SK-N-SH (cell line): ENCODE measurements at regions not wholly inside any gene's neighbourhood (a gene's known extent, or its start where the extent isn't known, plus 50 kb on each side); places are given as distances from the start of the nearest gene placed in this dataset.

ENCODE experiments used
- CTCF ChIA-PET: fragments of 300-600, 350-600 bp; formaldehyde crosslinking; extraction: SDS; loops from one replicate; lab custom pipeline; 2021; lab: Yijun Ruan, JAX
- POLR2A ChIA-PET: fragments of 350-600 bp; sonication (Branson Sonifier 250); formaldehyde crosslinking; extraction: SDS; loops from one replicate; lab custom pipeline; 2020; ENCODE audit warnings: antibody characterized with exemption, inconsistent platforms; lab: Yijun Ruan, JAX
- DNase-seq: peaks from one replicate; pipeline ENCODE4 v3.0.0; 2012
- H2AFZ ChIP-seq: fragments of 200-600 bp; sonication (generic); 2 replicates; pipeline ENCODE4 v1.8.1; 2016; ENCODE audit warnings: antibody characterized with exemption, mild to moderate bottlenecking, low read depth
- H3F3A ChIP-seq: fragments of 200-600 bp; sonication (generic); replicated peaks from 2 replicates; pipeline ENCODE3; 2016; ENCODE audit warnings: antibody characterized with exemption, mild to moderate bottlenecking; ENCODE audit not compliant: insufficient read depth
- H3K27ac ChIP-seq, 2 experiments: fragments of 200-500 bp in 1 of 2; fragments of 200-600 bp in 1 of 2; sonication (Bioruptor generic) in 1 of 2; sonication (generic), shearing (Covaris generic) in 1 of 2; 2 replicates each; pipeline versions ENCODE4 v1.5.1 to v1.6.1; 2014 to 2016; ENCODE audit warnings: low read depth in 2 of 2, inconsistent platforms in 1 of 2, low read length in 1 of 2, mild to moderate bottlenecking in 1 of 2, mixed read lengths in 1 of 2
- H3K27me3 ChIP-seq: fragments of 200-600 bp; sonication (generic), shearing (Covaris generic); 2 replicates; pipeline ENCODE4 v1.6.1; 2016; ENCODE audit warnings: mixed run types; ENCODE audit not compliant: insufficient read depth
- H3K36me3 ChIP-seq, 2 experiments: fragments of 200-500 bp in 1 of 2; fragments of 200-600 bp in 1 of 2; sonication (Bioruptor generic) in 1 of 2; sonication (generic) in 1 of 2; replicated peaks in 1 of 2; 2 replicates each; pipeline versions ENCODE3 to v1.5.1; 2014 to 2016; ENCODE audit warnings: low read length in 1 of 2, mild to moderate bottlenecking in 1 of 2; ENCODE audit not compliant: insufficient read depth in 2 of 2, control insufficient read depth in 1 of 2
- H3K4me1 ChIP-seq, 2 experiments: fragments of 200-500 bp in 1 of 2; fragments of 200-600 bp in 1 of 2; sonication (Bioruptor generic) in 1 of 2; sonication (generic), shearing (Covaris generic) in 1 of 2; 2 replicates each; pipeline versions ENCODE4 v1.5.1 to v1.6.1; 2014 to 2016; ENCODE audit warnings: low read depth in 1 of 2, low read length in 1 of 2, mixed run types in 1 of 2; ENCODE audit not compliant: insufficient read depth in 2 of 2, control insufficient read depth in 1 of 2
- H3K4me2 ChIP-seq: fragments of 200-600 bp; sonication (generic), shearing (Covaris generic); 2 replicates; pipeline ENCODE4 v1.6.1; 2017; ENCODE audit warnings: mixed run types
- H3K4me3 ChIP-seq, 2 experiments: fragments of 200-500 bp in 1 of 2; fragments of 200-600 bp in 1 of 2; sonication (Bioruptor generic) in 1 of 2; sonication (generic), shearing (Covaris generic) in 1 of 2; 2 replicates each; pipeline versions ENCODE4 v1.5.1 to v1.8.1; 2014 to 2016; ENCODE audit warnings: low read depth in 2 of 2, inconsistent platforms in 1 of 2, low read length in 1 of 2, mild to moderate bottlenecking in 1 of 2, mixed read lengths in 1 of 2, moderate library complexity in 1 of 2
- H3K79me2 ChIP-seq: fragments of 200-600 bp; sonication (generic); 2 replicates; pipeline ENCODE4 v1.8.1; 2017; ENCODE audit warnings: mild to moderate bottlenecking; ENCODE audit not compliant: insufficient read depth
- H3K9ac ChIP-seq: fragments of 200-600 bp; sonication (generic); 2 replicates; pipeline ENCODE4 v1.6.1; 2017; ENCODE audit warnings: mixed run types
- H3K9me2 ChIP-seq: fragments of 200-600 bp; sonication (generic); 2 replicates; pipeline ENCODE4 v1.6.1; 2017; ENCODE audit warnings: mixed run types
- H3K9me3 ChIP-seq: fragments of 200-600 bp; sonication (generic); 2 replicates; pipeline ENCODE4 v1.6.1; 2017; ENCODE audit warnings: mixed run types, mild to moderate bottlenecking, moderate library complexity
- H4K20me1 ChIP-seq: fragments of 200-600 bp; sonication (generic); 2 replicates; pipeline ENCODE4 v1.6.1; 2017; ENCODE audit warnings: mild to moderate bottlenecking, mixed run types; ENCODE audit not compliant: insufficient read depth
- EP300 ChIP-seq, 2 experiments: IDR thresholded peaks; 2 replicates each; pipeline versions ENCODE4 v1.4.0 to v1.6.1; 2012; ENCODE audit warnings: borderline replicate concordance in 1 of 2, low read depth in 1 of 2, low read length in 1 of 2
- FOXJ3 ChIP-seq: sonication (generic); formaldehyde crosslinking; IDR thresholded peaks from 2 replicates; pipeline ENCODE4 v1.5.1; 2020; ENCODE audit warnings: mild to moderate bottlenecking, missing genetic modification reagents
- JUND ChIP-seq: IDR thresholded peaks from 2 replicates; pipeline ENCODE4 v1.4.0; 2012
- MEF2A ChIP-seq: IDR thresholded peaks from 2 replicates; pipeline ENCODE4 v1.4.0; 2012; ENCODE audit warnings: low read depth, borderline replicate concordance
- REST ChIP-seq: IDR thresholded peaks from 2 replicates; pipeline ENCODE4 v1.6.1; 2012; ENCODE audit warnings: mild to moderate bottlenecking, low read depth, low read length, moderate library complexity
- WGBS: methylation state at CpG from one replicate; pipeline ENCODE4 v1.1.6; 2017; ENCODE audit warnings: low lambda C conversion rate; 5-methylcytosine and 5-hydroxymethylcytosine counted together

- TF ChIP-seq JUND, result no peak
- TF ChIP-seq FOXJ3, result no peak
- TF ChIP-seq MEF2A, result no peak
- TF ChIP-seq, all 33 proteins: peak for 0
- no peak overlapping the region for H3K27ac ChIP-seq
- CTCF ChIA-PET, result no interaction called here
- no peaks in the 10 kb centered on the region for H3K27me3 ChIP-seq
- no peaks in the 10 kb centered on the region for H4K20me1 ChIP-seq
- no peak overlapping the region; the same call in 1 of the 2 replicates for H2AFZ ChIP-seq
- no peak overlapping the region for H3K4me3 ChIP-seq
- H3F3A ChIP-seq, result no peaks in the 10 kb centered on the region
- H3K9ac ChIP-seq, result no peak overlapping the region
- peaks cover 0 to 2% of the 10 kb centered on the region in 2 experiments; a peak in 2 of 4 replicates for H3K4me1 ChIP-seq
- no peak for DNase-seq
- H3K9me3 ChIP-seq, result peaks cover 9% of the 10 kb centered on the region
- H3K79me2 ChIP-seq, result no peaks in the 10 kb centered on the region; the same call in 1 of the 2 replicates
- POLR2A ChIA-PET, result no interaction called here
- no peaks in the 10 kb centered on the region for H3K9me2 ChIP-seq
- 88% methylated on average over 4 of the region's 4 CpGs for WGBS
- H3K4me2 ChIP-seq, result no peak overlapping the region
- no peaks in the 10 kb centered on the region for H3K36me3 ChIP-seq
Measured at GRCh38 chr2:144248350-144249034, 271.4 kb downstream of the ZEB2 start.

- peak; percentile 12 for DNase-seq
- no peaks in the 10 kb centered on the region for H3K27me3 ChIP-seq
- H2AFZ ChIP-seq, result no peak overlapping the region
Measured at GRCh38 chr2:144244938-144245337, 275.0 kb downstream of the ZEB2 start.

More at GRCh38 chr2:144244938-144245337, 275.0 kb downstream of the ZEB2 start:
- Histone ChIP-seq H4K20me1 (no peaks in the 10 kb centered on the region), H3K9ac (no peak overlapping the region), H3K4me2 (no peak overlapping the region), H3K4me1 (peaks cover 0 to 4% of the 10 kb centered on the region in 2 experiments; a peak in 3 of 4 replicates), H3K9me3 (peaks cover 4% of the 10 kb centered on the region; the same call in 1 of the 2 replicates), H3K79me2 (no peaks in the 10 kb centered on the region), H3K36me3 (no peaks in the 10 kb centered on the region), H3K9me2 (no peaks in the 10 kb centered on the region), H3K27ac (no peak overlapping the region; a peak in 1 of 4 replicates), H3K4me3 (no peak overlapping the region), H3F3A (no peaks in the 10 kb centered on the region)
- TF ChIP-seq REST (no peak), EP300 (IDR thresholded peaks at IDR 0.05; ENCODE audit: borderline replicate concordance in 1 of 2, low read depth in 1 of 2, low read length in 1 of 2) (peak in 1 of 2 experiments; percentile 18; a peak in 1 of 4 replicates)
- CTCF ChIA-PET, result no interaction called here
- POLR2A ChIA-PET, result no interaction called here
